GM12891 (cell line): ENCODE measurements at regions not wholly inside any gene's neighbourhood (a gene's known extent, or its start where the extent isn't known, plus 50 kb on each side); places are given as distances from the start of the nearest gene placed in this dataset.

Experiments used
- POLR2A ChIP-seq: IDR thresholded peaks from 2 replicates; pipeline ENCODE4 v1.6.1; 2011; ENCODE audit warnings: low read depth, low read length, control low read depth
- POLR2AphosphoS5 ChIP-seq: IDR thresholded peaks from 2 replicates; pipeline ENCODE4 v1.6.1; 2011; ENCODE audit warnings: low read depth, low read length, control low read depth
- SPI1 ChIP-seq: IDR thresholded peaks from 2 replicates; pipeline ENCODE4 v1.6.1; 2011; ENCODE audit warnings: low read depth, low read length, control low read depth
- TAF1 ChIP-seq: IDR thresholded peaks from 2 replicates; pipeline ENCODE4 v1.6.1; 2011; ENCODE audit warnings: low read depth, low read length, control low read depth

- TF ChIP-seq SPI1 = no peak
- no peak for TF ChIP-seq POLR2A
- TF ChIP-seq TAF1 = no peak
- TF ChIP-seq POLR2AphosphoS5 = no peak
Observed at GRCh38 chr18:43656547-43656946, 379.3 kb upstream of the SYT4 start.
